H7 (cell line): ENCODE measurements at regions not wholly inside any gene's neighbourhood (a gene's known extent, or its start where the extent isn't known, plus 50 kb on each side); places are given as distances from the start of the nearest gene placed in this dataset.
"Not testable (repeated sequence)": the region's sequence is repeated elsewhere in the genome, so short reads cannot be mapped to it uniquely, and the experiment has no call there.

Experiments
- DNase-seq: peaks from one replicate; pipeline ENCODE4 v3.0.0; 2012
- H3K27me3 ChIP-seq: 2 replicates; pipeline ENCODE4 v1.6.0; 2011; ENCODE audit warnings: mild to moderate bottlenecking, low read length; ENCODE audit not compliant: control insufficient read depth, insufficient read depth
- H3K36me3 ChIP-seq: replicated peaks from 2 replicates; pipeline ENCODE4 v1.5.1; 2011; ENCODE audit warnings: low read length; ENCODE audit not compliant: control insufficient read depth, insufficient read depth
- H3K4me3 ChIP-seq: 2 replicates; pipeline ENCODE4 v1.5.1; 2011; ENCODE audit warnings: low read depth, mild to moderate bottlenecking, control low read depth, low read length, moderate library complexity; ENCODE audit not compliant: insufficient read depth

DNA sequence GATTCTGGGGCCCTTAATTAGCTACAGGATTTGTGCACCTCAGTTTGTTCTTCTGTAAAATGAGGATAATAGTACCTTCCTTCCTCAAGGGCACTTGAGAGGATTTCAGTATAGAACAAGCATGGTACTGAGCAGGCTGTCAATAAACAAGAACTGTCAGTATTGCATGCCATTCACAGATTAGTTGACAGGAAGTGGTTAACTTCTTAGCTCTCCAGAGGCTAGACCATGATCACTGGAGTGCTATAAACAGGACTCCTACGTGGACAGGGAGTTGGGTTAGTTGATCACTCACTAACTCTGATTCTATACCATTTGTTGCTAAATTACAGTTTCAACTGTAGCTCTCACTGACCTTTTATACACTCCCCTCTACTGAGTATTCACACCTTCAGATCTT is 126.2 kb upstream of the DAB1 start:
- no peak for DNase-seq
- Histone ChIP-seq H3K27me3 (no peaks in the 10 kb centered on the region), H3K36me3 (no peaks in the 10 kb centered on the region)

DNA sequence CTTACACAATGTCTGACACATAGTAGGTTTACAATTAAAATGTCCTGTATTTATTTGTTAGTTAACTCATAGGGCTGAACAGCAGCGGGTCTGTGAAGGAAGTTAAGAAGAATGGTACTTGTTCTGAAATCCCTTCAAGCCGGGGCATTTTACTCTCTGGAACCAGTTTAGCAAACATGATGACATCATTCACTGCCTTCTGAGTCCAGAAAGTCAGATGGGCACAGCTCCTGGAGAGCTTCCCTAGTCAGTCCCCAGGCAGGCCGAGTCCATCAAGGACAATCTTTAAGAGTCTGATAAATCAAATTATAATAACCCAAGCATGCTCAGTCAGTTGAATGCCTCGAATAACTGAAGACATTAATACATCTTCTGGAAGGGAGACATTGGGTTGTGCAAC is 125.4 kb upstream of the DAB1 start:
- Histone ChIP-seq H3K4me3 (no peak overlapping the region), H3K36me3 (no peaks in the 10 kb centered on the region), H3K27me3 (no peaks in the 10 kb centered on the region)
- no peak for DNase-seq

More for the DNA sequence above, 126.2 kb upstream of the DAB1 start:
- no peak overlapping the region for H3K4me3 ChIP-seq

DNA sequence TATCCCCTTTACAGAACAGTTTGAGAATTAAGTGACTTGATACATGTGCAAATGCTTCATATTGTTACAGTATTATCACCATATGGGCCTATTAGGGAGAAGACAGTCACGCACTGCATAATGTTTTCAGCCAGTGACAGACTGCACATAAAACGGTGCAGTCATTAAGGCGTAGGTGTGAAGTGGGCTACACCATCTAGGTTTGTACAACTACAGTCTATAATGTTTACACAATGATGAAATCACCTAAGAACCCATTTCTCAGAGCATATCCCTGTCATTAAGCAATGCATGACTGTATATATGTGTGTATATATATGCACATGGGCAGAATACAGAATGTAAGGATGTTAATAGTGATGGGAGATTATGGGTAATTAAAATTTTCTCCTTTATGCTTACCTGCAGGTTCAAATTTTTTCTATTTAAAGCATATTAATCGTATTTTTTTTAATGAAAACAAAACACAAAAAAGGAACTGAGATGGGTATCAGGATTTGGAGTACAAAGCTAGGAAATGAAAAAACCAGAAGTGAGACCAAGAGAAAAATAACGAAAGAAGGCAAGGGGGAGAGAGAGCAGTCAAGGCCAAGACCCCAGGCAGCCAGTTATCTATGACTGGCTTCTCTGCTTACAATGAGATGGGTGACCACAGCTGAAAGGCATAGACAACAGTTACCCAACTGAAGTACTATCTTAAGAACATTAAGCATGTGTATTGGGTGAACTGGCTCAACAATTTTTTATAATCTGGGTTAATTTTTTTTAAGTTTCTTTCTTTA is 122.9 kb upstream of the DAB1 start:
- Histone ChIP-seq H3K4me3 (no peak overlapping the region), H3K36me3 (no peaks in the 10 kb centered on the region), H3K27me3 (no peaks in the 10 kb centered on the region)
- no peak for DNase-seq

DNA sequence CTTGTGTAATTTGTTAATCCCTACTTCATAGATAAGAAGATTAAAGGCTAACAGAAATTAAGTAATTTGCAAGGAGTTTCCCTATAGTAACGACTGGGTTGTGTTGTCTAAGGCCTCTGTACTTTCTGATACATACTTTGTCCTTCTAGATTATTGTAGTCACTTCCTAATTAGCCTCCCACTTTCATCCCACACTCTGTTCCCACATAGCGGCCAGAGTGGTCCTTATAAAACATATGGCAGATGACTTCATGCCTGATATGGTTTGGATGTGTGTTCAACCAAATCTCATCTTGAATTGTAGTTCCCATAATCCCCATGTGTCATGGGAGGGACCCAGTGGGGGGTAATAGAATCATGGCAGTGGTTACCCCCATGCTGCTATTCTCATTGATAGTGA is 120.5 kb upstream of the DAB1 start:
- H3K27me3 ChIP-seq = no peaks in the 10 kb centered on the region
- no peak for DNase-seq

DNA sequence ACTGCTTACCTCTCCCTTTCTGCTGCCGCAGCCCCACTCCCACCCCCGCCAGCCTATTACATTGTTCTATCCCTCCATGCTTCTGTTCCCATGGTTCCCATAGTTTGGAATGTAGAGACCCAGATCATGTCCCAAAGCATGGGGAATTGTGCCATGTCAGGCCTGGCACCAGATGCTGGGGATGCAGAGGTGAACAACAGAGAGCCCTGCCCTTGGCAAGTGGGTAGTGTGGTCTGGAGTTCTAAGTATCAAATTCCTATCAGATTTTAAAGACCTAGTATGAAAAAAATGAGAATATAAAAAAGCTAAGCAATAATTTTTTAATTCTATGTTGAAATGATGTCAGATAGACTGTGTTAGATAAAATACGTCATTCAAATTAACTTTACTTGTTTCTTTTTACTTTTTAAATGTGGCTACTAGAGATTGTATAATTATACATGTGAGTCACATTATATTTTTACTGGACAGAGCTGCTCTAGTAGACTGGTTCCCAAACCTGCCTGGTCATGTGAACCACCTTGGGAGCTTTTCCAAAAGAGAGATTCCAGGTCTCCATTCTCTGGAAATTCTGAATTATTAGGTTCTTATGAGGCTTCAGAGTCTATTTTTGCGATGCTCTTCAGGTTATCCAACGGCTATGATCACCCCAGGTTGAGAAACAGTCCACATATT is 113.0 kb upstream of the DAB1 start:
- H3K27me3 ChIP-seq = no peaks in the 10 kb centered on the region
- H3K4me3 ChIP-seq = no peak overlapping the region
- H3K36me3 ChIP-seq = no peaks in the 10 kb centered on the region
- DNase-seq = no peak

More for the DNA sequence above, 120.5 kb upstream of the DAB1 start:
- no peak overlapping the region for H3K4me3 ChIP-seq
- no peaks in the 10 kb centered on the region for H3K36me3 ChIP-seq

DNA sequence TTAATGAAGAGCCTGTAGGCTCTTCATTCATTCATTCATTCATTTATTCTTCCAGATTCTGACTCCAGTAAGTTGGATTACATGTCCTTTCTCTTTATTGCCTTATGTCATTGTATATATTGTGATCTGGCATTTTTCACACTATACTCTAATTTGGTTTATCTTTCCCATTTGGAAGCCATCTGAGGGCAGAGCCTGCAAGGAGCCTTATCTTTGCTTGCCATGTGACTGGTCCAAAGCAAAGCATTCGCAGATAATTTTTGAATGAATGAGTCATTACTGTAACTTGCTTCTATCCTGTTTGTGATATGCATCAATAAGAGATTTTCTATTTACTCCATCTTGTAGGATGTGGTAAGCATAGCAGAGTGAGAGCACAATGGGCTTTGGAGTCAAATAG is 108.4 kb upstream of the DAB1 start:
- Histone ChIP-seq H3K4me3 (no peak overlapping the region), H3K36me3 (no peaks in the 10 kb centered on the region), H3K27me3 (no peaks in the 10 kb centered on the region)
- DNase-seq = no peak

DNA sequence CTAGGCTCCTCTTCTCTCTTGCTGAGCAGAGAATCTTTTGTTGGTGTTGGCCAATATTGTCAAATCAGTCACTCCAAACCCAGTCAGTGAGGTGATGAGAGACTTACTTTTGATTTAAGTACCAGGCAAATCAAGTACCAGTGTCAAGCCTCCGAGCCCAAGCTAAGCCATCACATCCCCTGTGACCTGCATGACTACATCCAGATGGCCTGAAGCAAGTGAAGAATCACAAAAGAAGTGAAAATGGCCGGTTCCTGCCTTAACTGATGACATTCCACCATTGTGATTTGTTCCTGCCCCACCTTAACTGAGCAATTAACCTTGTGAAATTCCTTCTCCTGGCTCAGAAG is 107.0 kb upstream of the DAB1 start:
- not testable (repeated sequence) for H3K36me3 ChIP-seq, DNase-seq, H3K27me3 ChIP-seq, H3K4me3 ChIP-seq

DNA sequence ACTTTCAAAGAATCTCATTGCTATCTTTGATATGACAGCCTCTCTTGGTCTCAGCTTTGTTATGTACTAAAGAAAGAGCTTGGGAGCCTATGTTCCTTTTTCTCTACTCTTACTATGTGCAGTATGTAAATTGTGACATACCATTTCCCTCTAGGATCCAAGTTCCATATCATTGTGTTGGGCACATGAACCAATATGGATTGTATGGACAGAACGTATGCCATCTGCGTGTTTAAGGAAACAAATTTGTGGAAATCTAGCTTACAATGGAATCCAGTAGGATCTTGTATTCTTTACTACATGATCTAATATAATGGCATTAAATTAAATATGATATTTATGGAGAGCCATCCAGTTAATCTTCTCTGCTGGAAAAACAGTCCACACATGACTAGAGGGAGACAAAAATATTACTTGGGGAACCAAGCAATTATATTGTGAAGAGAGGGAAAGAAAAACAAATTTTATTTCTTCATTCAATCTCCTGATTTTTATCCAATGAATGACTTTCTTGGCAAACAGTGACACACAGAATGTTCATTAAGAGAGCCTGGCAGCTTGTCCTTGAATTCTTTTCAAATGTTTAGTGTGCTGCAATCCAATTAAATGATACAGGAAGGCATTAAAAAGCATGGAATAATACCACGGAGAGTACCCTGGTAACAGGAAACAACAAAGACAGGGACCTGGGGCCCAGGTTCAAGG is 106.5 kb upstream of the DAB1 start:
- H3K36me3 ChIP-seq = no peaks in the 10 kb centered on the region
- H3K27me3 ChIP-seq = no peaks in the 10 kb centered on the region
- DNase-seq = no peak
- no peak overlapping the region for H3K4me3 ChIP-seq

DNA sequence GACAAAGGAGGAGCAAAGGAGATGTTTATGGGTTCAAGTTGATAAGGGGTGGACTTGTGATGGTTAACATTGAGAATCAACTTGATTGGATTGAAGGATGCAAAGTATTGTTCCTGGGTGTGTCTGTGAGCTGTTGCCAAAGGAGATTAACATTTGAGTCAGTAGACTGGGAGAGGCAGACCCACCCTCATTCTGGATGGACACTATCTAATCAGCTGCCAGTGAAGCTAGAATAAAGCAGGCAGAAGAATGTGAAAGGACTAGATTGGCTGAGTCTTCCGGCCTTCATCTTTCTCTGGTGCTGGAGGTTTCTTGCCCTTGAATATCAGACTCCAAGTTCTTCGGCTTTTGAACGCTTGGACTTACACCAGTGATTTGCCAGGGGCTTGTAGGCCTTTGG is 98.7 kb upstream of the DAB1 start:
- no peak for DNase-seq
- Histone ChIP-seq H3K36me3 (no peaks in the 10 kb centered on the region), H3K27me3 (no peaks in the 10 kb centered on the region), H3K4me3 (no peak overlapping the region)

DNA sequence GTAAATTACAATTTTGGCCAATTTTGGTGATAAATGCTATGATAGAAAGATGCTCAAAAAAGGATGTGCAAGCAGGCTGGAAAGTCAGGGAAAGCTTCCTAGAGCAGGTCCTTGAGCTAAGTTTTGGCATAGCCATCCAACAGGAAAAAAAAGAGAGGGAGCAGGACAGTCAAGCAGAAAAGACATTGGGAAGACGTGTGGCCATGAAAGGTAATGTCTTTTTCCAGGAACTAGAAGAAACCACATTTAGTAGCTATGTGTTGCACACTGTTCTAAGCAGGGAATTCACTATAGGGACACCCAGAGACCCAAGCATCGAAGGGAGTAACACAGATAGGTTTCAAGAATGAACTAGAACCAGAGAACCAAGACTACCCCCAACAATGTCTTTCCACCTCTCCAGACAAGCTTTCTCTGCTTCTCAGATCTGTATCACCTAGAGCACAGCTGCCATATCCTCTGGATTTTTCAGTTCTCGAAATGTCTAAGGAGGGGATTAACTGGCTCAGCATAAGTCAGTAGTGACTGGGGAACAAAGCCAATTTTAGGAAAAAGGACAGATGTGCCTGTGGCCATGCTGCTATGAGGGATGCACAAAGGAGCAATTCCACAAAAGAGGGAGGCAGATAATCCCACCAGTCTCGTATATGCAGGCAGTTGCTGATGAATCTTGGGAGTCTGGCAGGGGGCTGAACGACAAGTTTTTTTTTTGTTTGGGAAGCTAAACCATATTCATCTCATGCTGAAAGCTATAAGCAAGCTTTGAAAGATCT is 97.1 kb upstream of the DAB1 start:
- Histone ChIP-seq H3K27me3 (no peaks in the 10 kb centered on the region), H3K4me3 (no peak overlapping the region), H3K36me3 (no peaks in the 10 kb centered on the region)
- DNase-seq = no peak

DNA sequence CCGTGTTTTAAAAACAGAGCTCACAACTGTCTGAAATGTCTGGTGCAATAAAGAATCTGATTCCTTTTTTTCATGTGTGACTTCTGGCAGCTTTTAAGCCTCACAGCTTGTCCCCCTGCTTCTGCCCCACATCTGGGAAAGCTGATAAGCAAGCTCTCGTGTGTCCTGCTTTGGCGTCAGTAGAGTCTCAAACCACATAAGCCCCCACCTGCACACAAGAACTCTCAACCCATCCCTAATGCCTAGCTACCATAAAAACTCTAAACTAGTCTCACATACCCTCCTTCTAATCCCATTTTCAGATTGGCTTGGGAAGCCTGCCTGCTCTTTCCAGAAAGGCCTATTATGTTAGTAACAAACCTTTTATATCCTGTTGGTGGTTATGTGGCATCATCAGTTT is 94.6 kb upstream of the DAB1 start:
- no peak for DNase-seq
- Histone ChIP-seq H3K4me3 (no peak overlapping the region), H3K27me3 (no peaks in the 10 kb centered on the region), H3K36me3 (no peaks in the 10 kb centered on the region)

DNA sequence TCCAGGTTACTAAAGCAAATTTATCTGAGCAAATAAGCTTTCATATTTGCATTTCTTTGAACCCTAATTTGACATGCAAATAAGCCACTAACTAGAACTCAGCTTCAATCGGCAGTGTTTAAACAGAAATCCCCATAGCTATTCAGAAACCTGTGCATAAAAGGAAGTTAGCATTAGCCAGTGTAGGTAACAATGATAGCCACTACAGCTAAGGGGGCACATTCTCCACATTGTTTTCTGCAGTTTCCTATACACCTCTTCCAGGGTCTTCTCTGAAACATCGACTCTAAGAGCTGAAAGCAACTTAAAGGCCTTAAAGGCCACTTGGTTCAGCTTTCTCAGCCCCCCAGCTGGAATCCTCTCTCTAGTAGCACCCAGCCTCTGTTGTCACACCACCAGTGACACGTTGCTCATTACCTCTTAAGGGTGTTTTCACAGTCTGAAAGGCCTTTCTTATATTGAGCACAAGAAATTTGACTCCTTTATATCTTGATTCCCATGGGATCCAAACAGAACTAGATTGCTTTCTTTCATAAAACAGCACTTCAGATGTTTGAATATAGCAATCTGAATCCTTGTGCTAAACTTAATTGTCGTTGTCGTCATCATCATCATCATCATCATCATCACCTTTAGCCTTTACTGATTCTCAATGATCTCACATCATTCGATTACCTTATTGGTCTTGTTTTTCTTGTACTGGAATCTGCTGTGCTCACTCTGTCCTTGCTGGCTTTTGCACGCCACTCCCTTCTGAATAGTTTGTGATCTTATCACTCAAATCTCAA is 93.9 kb upstream of the DAB1 start:
- Histone ChIP-seq H3K4me3 (no peak overlapping the region), H3K36me3 (no peaks in the 10 kb centered on the region), H3K27me3 (no peaks in the 10 kb centered on the region)
- DNase-seq = no peak

DNA sequence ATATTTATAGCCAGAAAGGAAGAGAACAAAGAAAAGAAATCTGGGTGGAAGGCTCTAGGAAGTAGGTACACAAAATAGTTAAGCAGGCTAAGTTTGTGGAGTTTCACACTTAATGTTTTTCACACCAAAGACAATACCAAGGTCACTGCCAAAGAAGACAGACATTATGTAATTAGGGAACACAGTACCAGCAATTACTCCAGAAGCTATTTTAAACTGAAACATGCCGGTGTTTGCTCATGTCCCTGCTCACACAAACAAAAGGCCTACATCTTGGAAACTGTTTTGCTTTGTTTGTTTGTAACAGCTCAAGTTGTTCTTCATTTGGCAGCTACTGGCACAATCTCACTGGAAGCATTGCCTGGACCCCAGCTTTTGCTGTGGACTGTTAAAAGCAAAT is 88.5 kb upstream of the DAB1 start:
- Histone ChIP-seq H3K27me3 (no peaks in the 10 kb centered on the region), H3K36me3 (no peaks in the 10 kb centered on the region), H3K4me3 (no peak overlapping the region)
- DNase-seq = no peak

DNA sequence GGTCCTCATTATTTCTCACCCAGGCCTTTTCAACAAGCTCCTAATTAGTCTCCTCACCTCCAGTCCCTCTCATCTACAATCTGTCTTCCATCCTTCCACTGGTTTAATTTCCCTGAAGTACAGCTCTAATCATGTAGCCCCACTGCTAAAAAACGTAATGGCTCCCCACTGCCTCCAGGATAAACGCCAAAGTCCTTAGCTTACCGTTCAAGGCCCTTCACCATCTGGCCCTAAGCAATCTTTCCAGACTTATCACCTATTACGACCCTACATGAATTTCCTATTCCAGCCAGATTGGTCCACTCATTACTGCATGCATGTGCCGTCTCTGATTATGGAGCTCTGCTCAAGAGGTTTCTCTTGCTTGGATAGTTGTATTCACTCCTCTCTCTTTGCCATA is 83.1 kb upstream of the DAB1 start:
- no peaks in the 10 kb centered on the region for H3K36me3 ChIP-seq
- DNase-seq = no peak
- H3K4me3 ChIP-seq = no peak overlapping the region
- peaks cover 1% of the 10 kb centered on the region; the same call in 1 of the 2 replicates for H3K27me3 ChIP-seq
